Prostate gland (tissue), 2 donors: ENCODE measurements at regions not wholly inside any gene's neighbourhood (a gene's known extent, or its start where the extent isn't known, plus 50 kb on each side); places are given as distances from the start of the nearest gene placed in this dataset.

Source experiments
- POLR2A ChIP-seq: fragments of 450-650 bp; IDR thresholded peaks from one replicate; pipeline ENCODE4 v1.6.1; 2016; ENCODE audit warnings: antibody characterized with exemption, mild to moderate bottlenecking
- TF ChIP-seq, protein P1 (sequence below), 4 experiments: fragments of 200-600 bp in 2 of 4; fragments of 450-650 bp in 2 of 4; sonication (generic) in 2 of 4; IDR thresholded peaks; 1 replicate in 3 of 4; 2 replicates in 1 of 4; pipeline ENCODE4 v1.5.1; 2016 to 2019; ENCODE audit warnings: antibody characterized with exemption in 4 of 4, mild to moderate bottlenecking in 2 of 4, moderate library complexity in 2 of 4

DNA sequence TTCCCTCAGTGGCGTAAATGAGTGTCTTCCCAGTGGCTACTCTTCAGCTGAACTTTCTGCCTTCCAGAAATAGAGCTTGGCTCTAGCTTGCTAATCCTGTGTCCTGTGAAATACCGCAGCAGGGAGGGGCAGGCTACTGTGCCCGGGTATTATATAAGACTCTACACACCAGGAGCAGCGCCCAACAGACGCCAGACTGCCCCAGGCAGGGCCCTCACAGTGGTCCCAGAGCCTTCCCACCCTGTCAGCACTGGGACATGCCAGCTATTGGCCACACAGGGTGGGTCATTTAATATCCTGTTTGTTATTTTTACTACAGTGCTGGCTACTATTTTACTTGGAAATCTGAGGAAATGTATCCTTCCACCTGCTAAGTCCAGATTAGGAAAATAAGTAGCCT, 121.0 kb downstream of the FEM1C start:
- TF ChIP-seq, protein P1, sequence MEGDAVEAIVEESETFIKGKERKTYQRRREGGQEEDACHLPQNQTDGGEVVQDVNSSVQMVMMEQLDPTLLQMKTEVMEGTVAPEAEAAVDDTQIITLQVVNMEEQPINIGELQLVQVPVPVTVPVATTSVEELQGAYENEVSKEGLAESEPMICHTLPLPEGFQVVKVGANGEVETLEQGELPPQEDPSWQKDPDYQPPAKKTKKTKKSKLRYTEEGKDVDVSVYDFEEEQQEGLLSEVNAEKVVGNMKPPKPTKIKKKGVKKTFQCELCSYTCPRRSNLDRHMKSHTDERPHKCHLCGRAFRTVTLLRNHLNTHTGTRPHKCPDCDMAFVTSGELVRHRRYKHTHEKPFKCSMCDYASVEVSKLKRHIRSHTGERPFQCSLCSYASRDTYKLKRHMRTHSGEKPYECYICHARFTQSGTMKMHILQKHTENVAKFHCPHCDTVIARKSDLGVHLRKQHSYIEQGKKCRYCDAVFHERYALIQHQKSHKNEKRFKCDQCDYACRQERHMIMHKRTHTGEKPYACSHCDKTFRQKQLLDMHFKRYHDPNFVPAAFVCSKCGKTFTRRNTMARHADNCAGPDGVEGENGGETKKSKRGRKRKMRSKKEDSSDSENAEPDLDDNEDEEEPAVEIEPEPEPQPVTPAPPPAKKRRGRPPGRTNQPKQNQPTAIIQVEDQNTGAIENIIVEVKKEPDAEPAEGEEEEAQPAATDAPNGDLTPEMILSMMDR (IDR thresholded peaks at IDR 0.05) = no peak
- no peak for TF ChIP-seq POLR2A
